Upper lobe of left lung (tissue), 6 donors: ENCODE measurements at regions not wholly inside any gene's neighbourhood (a gene's known extent, or its start where the extent isn't known, plus 50 kb on each side); places are given as distances from the start of the nearest gene placed in this dataset.

Source experiments
- ATAC-seq, 2 donors: fragments of 200-7000 bp; cut with Tn5 transposase; one replicate each; pipeline ENCODE4 v1.9.1; 2022; ENCODE audit warnings: mild to moderate bottlenecking in 2 of 2, moderate library complexity in 2 of 2; ENCODE audit not compliant: low FRiP score in 2 of 2
- DNase-seq, 2 donors: peaks; one replicate each; pipeline ENCODE4 v3.0.0-alpha.2; 2019 to 2020
- H3K27ac ChIP-seq, 4 donors: fragments of 200-600 bp; sonication (generic); one replicate each; pipeline ENCODE4 v1.5.1; 2016 to 2019
- H3K27me3 ChIP-seq, 4 donors: fragments of 200-600 bp; sonication (generic); one replicate each; pipeline ENCODE4 v1.5.1; 2017 to 2019
- H3K36me3 ChIP-seq, 4 donors: fragments of 200-600 bp; sonication (generic); one replicate each; pipeline ENCODE4 v1.5.1; 2016 to 2019
- H3K4me1 ChIP-seq, 4 donors: fragments of 200-600 bp; sonication (generic); one replicate each; pipeline ENCODE4 v1.5.1; 2018 to 2019
- H3K4me3 ChIP-seq, 4 donors: fragments of 200-600 bp; sonication (generic); one replicate each; pipeline ENCODE4 v1.5.1; 2017 to 2019; ENCODE audit warnings: mild to moderate bottlenecking in 2 of 4, moderate library complexity in 1 of 4
- H3K9me3 ChIP-seq, 4 donors: fragments of 200-600 bp; sonication (generic); one replicate each; pipeline ENCODE4 v1.5.1; 2018 to 2019
- CTCF ChIP-seq, 6 experiments: fragments of 450-650 bp in 4 of 6; fragments of 200-600 bp in 2 of 6; sonication (generic) in 2 of 6; IDR thresholded peaks; one replicate each; pipeline ENCODE4 v1.5.1; 2016 to 2019; ENCODE audit warnings: antibody characterized with exemption in 6 of 6
- EP300 ChIP-seq, 4 donors: sonication (generic); formaldehyde crosslinking; IDR thresholded peaks; one replicate each; pipeline ENCODE4 v1.5.1; 2017; ENCODE audit warnings: antibody characterized with exemption in 4 of 4, control low read depth in 2 of 4
- POLR2A ChIP-seq, 4 donors: fragments of 450-650 bp; IDR thresholded peaks; one replicate each; pipeline ENCODE4 v1.5.1; 2016 to 2017; ENCODE audit warnings: antibody characterized with exemption in 4 of 4, mild to moderate bottlenecking in 2 of 4
- POLR2AphosphoS5 ChIP-seq, 2 donors: sonication (generic); formaldehyde crosslinking; IDR thresholded peaks; one replicate each; pipeline ENCODE4 v1.5.1; 2017; ENCODE audit warnings: antibody characterized with exemption in 2 of 2
- WGBS, 2 donors: methylation state at CpG; one replicate each; pipeline ENCODE4 v1.1.5; 2017 to 2018; 5-methylcytosine and 5-hydroxymethylcytosine counted together
- donor health status: DM: no; HTN: no; CAD: no; lungs with moderate emphysema.
- donor health status: DM: no; HTN: yes; CAD: no; lungs with severe emphysema.

GRCh38 chr4:65924843-65925242 lies 254.6 kb upstream of the EPHA5 start:
- no peak for TF ChIP-seq EP300 (IDR thresholded peaks at IDR 0.05)
- WGBS, 2 donors, result 70 to 71% methylated on average over 4 of the region's 4 CpGs

GRCh38 chr4:65923616-65924015 lies 253.3 kb upstream of the EPHA5 start:
- Histone ChIP-seq H3K4me1 (no peaks in the 10 kb centered on the region), H3K4me3 (no peak overlapping the region), H3K36me3 (no peaks in the 10 kb centered on the region), H3K27me3 (no peaks in the 10 kb centered on the region), H3K27ac (no peak overlapping the region), H3K9me3 (no peaks in the 10 kb centered on the region)
- ATAC-seq (no peak), DNase-seq (no peak)
- 0% methylated on average over 1 of the region's 1 CpG; no CpG with 5 or more reads in 1 of the 2 donors for WGBS, 2 donors
- TF ChIP-seq POLR2AphosphoS5 (IDR thresholded peaks at IDR 0.05), result no peak
- TF ChIP-seq POLR2A (IDR thresholded peaks at IDR 0.05), result no peak
- no peak for TF ChIP-seq CTCF (IDR thresholded peaks at IDR 0.05)
- no peak for TF ChIP-seq EP300 (IDR thresholded peaks at IDR 0.05)

More at GRCh38 chr4:65924843-65925242, 254.6 kb upstream of the EPHA5 start:
- H3K4me3 ChIP-seq, result no peak overlapping the region
- no peaks in the 10 kb centered on the region for H3K9me3 ChIP-seq
- no peaks in the 10 kb centered on the region for H3K27me3 ChIP-seq
- no peak overlapping the region for H3K27ac ChIP-seq
- no peaks in the 10 kb centered on the region for H3K4me1 ChIP-seq
- H3K36me3 ChIP-seq, result no peaks in the 10 kb centered on the region
- ATAC-seq (no peak), DNase-seq (no peak)

- 85 to 91% methylated on average over 10 of the region's 10 CpGs for WGBS, 2 donors
- no peak overlapping the region for H3K4me3 ChIP-seq
- H3K4me1 ChIP-seq, result no peaks in the 10 kb centered on the region
- H3K27ac ChIP-seq, result no peak overlapping the region
- ATAC-seq (no peak), DNase-seq (no peak)
- H3K9me3 ChIP-seq, result no peaks in the 10 kb centered on the region
- H3K27me3 ChIP-seq, result no peaks in the 10 kb centered on the region
- H3K36me3 ChIP-seq, result no peaks in the 10 kb centered on the region
- no peak for TF ChIP-seq CTCF (IDR thresholded peaks at IDR 0.05)
- no peak for TF ChIP-seq EP300 (IDR thresholded peaks at IDR 0.05)
- TF ChIP-seq POLR2AphosphoS5 (IDR thresholded peaks at IDR 0.05), result no peak
- no peak for TF ChIP-seq POLR2A (IDR thresholded peaks at IDR 0.05)
Measured at GRCh38 chr4:65921180-65921579, 250.9 kb upstream of the EPHA5 start.

GRCh38 chr4:65918872-65919271 lies 248.6 kb upstream of the EPHA5 start:
- Histone ChIP-seq H3K36me3 (no peaks in the 10 kb centered on the region), H3K4me3 (no peak overlapping the region)
- ATAC-seq, result no peak

GRCh38 chr4:65918212-65918611 lies 247.9 kb upstream of the EPHA5 start:
- Histone ChIP-seq H3K4me3 (no peak overlapping the region), H3K4me1 (no peaks in the 10 kb centered on the region), H3K27ac (no peak overlapping the region), H3K27me3 (no peaks in the 10 kb centered on the region), H3K9me3 (no peaks in the 10 kb centered on the region), H3K36me3 (no peaks in the 10 kb centered on the region)
- TF ChIP-seq CTCF (IDR thresholded peaks at IDR 0.05) (no peak), POLR2A (IDR thresholded peaks at IDR 0.05) (no peak), EP300 (IDR thresholded peaks at IDR 0.05) (no peak), POLR2AphosphoS5 (IDR thresholded peaks at IDR 0.05) (no peak)
- DNase-seq (no peak), ATAC-seq (no peak)
- WGBS, 2 donors, result 0 to 4% methylated on average over 1 of the region's 1 CpG

More at GRCh38 chr4:65918872-65919271, 248.6 kb upstream of the EPHA5 start:
- Histone ChIP-seq H3K27me3 (no peaks in the 10 kb centered on the region), H3K27ac (no peak overlapping the region), H3K4me1 (no peaks in the 10 kb centered on the region), H3K9me3 (no peaks in the 10 kb centered on the region)
- TF ChIP-seq EP300 (IDR thresholded peaks at IDR 0.05) (no peak), POLR2A (IDR thresholded peaks at IDR 0.05) (no peak), POLR2AphosphoS5 (IDR thresholded peaks at IDR 0.05) (no peak), CTCF (IDR thresholded peaks at IDR 0.05) (no peak)
- no peak for DNase-seq
